C4-2B (cell line): ENCODE measurements at regions not wholly inside any gene's neighbourhood (a gene's known extent, or its start where the extent isn't known, plus 50 kb on each side); places are given as distances from the start of the nearest gene placed in this dataset.

Source experiments
- ZFX ChIP-seq: fragments of 450-650 bp; IDR thresholded peaks from 2 replicates; pipeline ENCODE4 v1.6.1; 2017
- TF ChIP-seq, protein P1 (sequence below): fragments of 450-650 bp; conservative IDR thresholded peaks from 2 replicates; pipeline ENCODE4 v1.5.1; 2017; ENCODE audit warnings: mild to moderate bottlenecking

GRCh38 chr2:60282886-60283285 lies 270.6 kb downstream of the BCL11A start:
- TF ChIP-seq, protein P1, sequence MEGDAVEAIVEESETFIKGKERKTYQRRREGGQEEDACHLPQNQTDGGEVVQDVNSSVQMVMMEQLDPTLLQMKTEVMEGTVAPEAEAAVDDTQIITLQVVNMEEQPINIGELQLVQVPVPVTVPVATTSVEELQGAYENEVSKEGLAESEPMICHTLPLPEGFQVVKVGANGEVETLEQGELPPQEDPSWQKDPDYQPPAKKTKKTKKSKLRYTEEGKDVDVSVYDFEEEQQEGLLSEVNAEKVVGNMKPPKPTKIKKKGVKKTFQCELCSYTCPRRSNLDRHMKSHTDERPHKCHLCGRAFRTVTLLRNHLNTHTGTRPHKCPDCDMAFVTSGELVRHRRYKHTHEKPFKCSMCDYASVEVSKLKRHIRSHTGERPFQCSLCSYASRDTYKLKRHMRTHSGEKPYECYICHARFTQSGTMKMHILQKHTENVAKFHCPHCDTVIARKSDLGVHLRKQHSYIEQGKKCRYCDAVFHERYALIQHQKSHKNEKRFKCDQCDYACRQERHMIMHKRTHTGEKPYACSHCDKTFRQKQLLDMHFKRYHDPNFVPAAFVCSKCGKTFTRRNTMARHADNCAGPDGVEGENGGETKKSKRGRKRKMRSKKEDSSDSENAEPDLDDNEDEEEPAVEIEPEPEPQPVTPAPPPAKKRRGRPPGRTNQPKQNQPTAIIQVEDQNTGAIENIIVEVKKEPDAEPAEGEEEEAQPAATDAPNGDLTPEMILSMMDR = no peak
- TF ChIP-seq ZFX = no peak
